WTC11 (cell line): ENCODE measurements at regions not wholly inside any gene's neighbourhood (a gene's known extent, or its start where the extent isn't known, plus 50 kb on each side); places are given as distances from the start of the nearest gene placed in this dataset.

Experiments used
- ATAC-seq: fragments of 200-7000 bp; cut with Tn5 transposase; 2 replicates; pipeline ENCODE4 v1.10.0; 2021; ENCODE audit warnings: mild to moderate bottlenecking, moderate library complexity
- CTCF ChIA-PET: fragments of 300-600 bp; sonication (Branson Sonifier 250); formaldehyde crosslinking; loops from one replicate; lab custom pipeline; 2021; ENCODE audit warnings: antibody characterized with exemption; lab: Charles Lee
- POLR2A ChIA-PET: fragments of 350-600 bp; sonication (Branson Sonifier 250); formaldehyde crosslinking; loops from one replicate; lab custom pipeline; 2021; ENCODE audit warnings: antibody characterized with exemption; lab: Charles Lee
- DNase-seq: peaks from one replicate; pipeline ENCODE4 v3.0.0; 2021; ENCODE audit warnings: low spot score
- H3K27ac Mint-ChIP-seq: 2 replicates; pipeline ENCODE4 v1.8.0; 2021; ENCODE audit warnings: mixed read lengths
- H3K27me3 Mint-ChIP-seq: 2 replicates; pipeline ENCODE4 v1.8.0; 2021; ENCODE audit warnings: low read depth, mild to moderate bottlenecking, moderate library complexity, mixed read lengths
- H3K36me3 Mint-ChIP-seq: 2 replicates; pipeline ENCODE4 v1.8.0; 2021; ENCODE audit warnings: mixed read lengths
- H3K4me1 Mint-ChIP-seq: 2 replicates; pipeline ENCODE4 v1.8.0; 2022; ENCODE audit warnings: mixed read lengths
- H3K4me3 Mint-ChIP-seq: 2 replicates; pipeline ENCODE4 v1.8.0; 2021; ENCODE audit warnings: mild to moderate bottlenecking, moderate library complexity, mixed read lengths
- H3K9me3 Mint-ChIP-seq: 2 replicates; pipeline ENCODE4 v1.8.0; 2021; ENCODE audit warnings: mixed read lengths
- ATF6 ChIP-seq: sonication (generic); formaldehyde crosslinking; IDR thresholded peaks from 2 replicates; pipeline ENCODE4 v1.8.1; 2023; ENCODE audit warnings: mild to moderate bottlenecking, missing genetic modification reagents
- CREM ChIP-seq: sonication (generic); formaldehyde crosslinking; IDR thresholded peaks from 2 replicates; pipeline ENCODE4 v1.8.1; 2022; ENCODE audit warnings: mild to moderate bottlenecking, missing genetic modification reagents, moderate library complexity
- E2F4 ChIP-seq: sonication (generic); formaldehyde crosslinking; IDR thresholded peaks from 2 replicates; pipeline ENCODE4 v1.8.1; 2022; ENCODE audit warnings: low read depth, mild to moderate bottlenecking, moderate library complexity, missing genetic modification reagents, borderline replicate concordance
- FOXK1 ChIP-seq: sonication (generic); formaldehyde crosslinking; IDR thresholded peaks from 2 replicates; pipeline ENCODE4 v1.8.0; 2022; ENCODE audit warnings: mild to moderate bottlenecking, moderate library complexity, missing genetic modification reagents
- FOXP1 ChIP-seq: sonication (generic); formaldehyde crosslinking; IDR thresholded peaks from 2 replicates; pipeline ENCODE4 v1.8.0; 2022; ENCODE audit warnings: missing genetic modification reagents, mild to moderate bottlenecking, moderate library complexity, borderline replicate concordance
- HMGA2 ChIP-seq: fragments of 250-450 bp; sonication (Bioruptor Pico); IDR thresholded peaks from 2 replicates; pipeline ENCODE4 v1.4.0; 2021; ENCODE audit warnings: mild to moderate bottlenecking, moderate library complexity
- IRF1 ChIP-seq: sonication (generic); formaldehyde crosslinking; IDR thresholded peaks from 2 replicates; pipeline ENCODE4 v1.8.0; 2023; ENCODE audit warnings: missing genetic modification reagents
- IRF2 ChIP-seq: sonication (generic); formaldehyde crosslinking; IDR thresholded peaks from 2 replicates; pipeline ENCODE4 v1.8.0; 2022; ENCODE audit warnings: low read depth, missing genetic modification reagents, borderline replicate concordance
- JAZF1 ChIP-seq: fragments of 250-450 bp; sonication (Bioruptor Pico); IDR thresholded peaks from 2 replicates; pipeline ENCODE4 v1.9.0; 2021; ENCODE audit warnings: moderate library complexity, mild to moderate bottlenecking, inconsistent platforms
- KAT7 ChIP-seq: sonication (generic); formaldehyde crosslinking; IDR thresholded peaks from 2 replicates; pipeline ENCODE4 v1.8.1; 2023; ENCODE audit warnings: missing genetic modification reagents, mild to moderate bottlenecking, borderline replicate concordance
- NFATC4 ChIP-seq: fragments of 250-450 bp; sonication (Bioruptor Pico); IDR thresholded peaks from 2 replicates; pipeline ENCODE4 v1.9.0; 2021; ENCODE audit warnings: mild to moderate bottlenecking
- NR1H2 ChIP-seq: sonication (generic); formaldehyde crosslinking; IDR thresholded peaks from 2 replicates; pipeline ENCODE4 v1.9.0; 2021; ENCODE audit warnings: mild to moderate bottlenecking, moderate library complexity, missing genetic modification reagents
- RORB ChIP-seq: fragments of 250-450 bp; sonication (Bioruptor Pico); IDR thresholded peaks from 2 replicates; pipeline ENCODE4 v1.9.0; 2021; ENCODE audit warnings: mild to moderate bottlenecking
- SMAD4 ChIP-seq: sonication (generic); formaldehyde crosslinking; IDR thresholded peaks from 2 replicates; pipeline ENCODE4 v1.8.0; 2022; ENCODE audit warnings: mild to moderate bottlenecking, missing genetic modification reagents
- ZNF138 ChIP-seq: sonication (generic); formaldehyde crosslinking; conservative IDR thresholded peaks from 2 replicates; pipeline ENCODE4 v1.8.1; 2022; ENCODE audit warnings: mild to moderate bottlenecking, moderate library complexity, missing genetic modification reagents
- ZNF219 ChIP-seq: sonication (generic); formaldehyde crosslinking; IDR thresholded peaks from 2 replicates; pipeline ENCODE4 v1.8.0; 2023; ENCODE audit warnings: missing genetic modification reagents, mild to moderate bottlenecking, borderline replicate concordance
- ZNF416 ChIP-seq: fragments of 250-450 bp; sonication (Bioruptor Pico); IDR thresholded peaks from 2 replicates; pipeline ENCODE4 v1.9.0; 2021; ENCODE audit warnings: mild to moderate bottlenecking, inconsistent platforms
- ZNF423 ChIP-seq: fragments of 250-450 bp; sonication (Bioruptor Pico); IDR thresholded peaks from 2 replicates; pipeline ENCODE4 v2.1.2; 2022; ENCODE audit warnings: mild to moderate bottlenecking, moderate library complexity
- ZNF512 ChIP-seq: sonication (generic); formaldehyde crosslinking; IDR thresholded peaks from 2 replicates; pipeline ENCODE4 v1.8.1; 2022; ENCODE audit warnings: missing genetic modification reagents, borderline replicate concordance
- TF ChIP-seq, protein P1 (sequence below): fragments of 250-450 bp; sonication (Bioruptor Pico); IDR thresholded peaks from 2 replicates; pipeline ENCODE4 v2.1.2; 2022; ENCODE audit warnings: mild to moderate bottlenecking, moderate library complexity
- TF ChIP-seq, protein P2 (sequence below): sonication (generic); formaldehyde crosslinking; IDR thresholded peaks from 2 replicates; pipeline ENCODE4 v1.8.1; 2023; ENCODE audit warnings: mild to moderate bottlenecking, missing genetic modification reagents
- TF ChIP-seq, protein P3 (sequence below): sonication (generic); formaldehyde crosslinking; IDR thresholded peaks from 2 replicates; pipeline ENCODE4 v1.8.1; 2023; ENCODE audit warnings: mild to moderate bottlenecking, moderate library complexity, missing genetic modification reagents
- TF ChIP-seq, protein P4 (sequence below): fragments of 250-450 bp; sonication (Bioruptor Pico); conservative IDR thresholded peaks from 2 replicates; pipeline ENCODE4 v1.9.0; 2021; ENCODE audit warnings: mild to moderate bottlenecking
- TF ChIP-seq, protein P5 (sequence below): sonication (generic); formaldehyde crosslinking; IDR thresholded peaks from 2 replicates; pipeline ENCODE4 v1.8.1; 2022; ENCODE audit warnings: mild to moderate bottlenecking, missing genetic modification reagents, moderate library complexity, borderline replicate concordance

DNA sequence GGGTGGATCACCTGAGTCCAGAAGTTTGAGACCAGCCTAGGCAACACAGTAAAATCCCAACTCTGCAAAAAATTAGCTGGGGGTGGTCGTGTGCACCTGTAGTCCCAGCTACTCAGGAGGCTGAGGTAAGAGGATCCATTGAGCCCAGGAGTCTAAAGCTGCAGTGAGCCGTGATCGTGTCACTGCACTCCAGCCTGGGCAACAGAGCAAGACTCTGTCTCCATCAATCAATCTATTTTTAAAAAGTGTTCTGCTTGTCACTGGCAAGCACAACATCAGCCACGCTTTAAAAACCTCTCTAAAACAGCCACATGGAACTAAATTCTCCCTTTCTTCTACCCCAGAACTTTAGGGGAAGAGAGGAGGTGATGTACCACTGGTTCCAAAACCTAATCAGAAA, 131.6 kb upstream of the RREB1 start:
- Mint-ChIP-seq H3K4me3 (no peak overlapping the region), H3K36me3 (no peaks in the 10 kb centered on the region), H3K27ac (no peak overlapping the region), H3K4me1 (no peaks in the 10 kb centered on the region), H3K27me3 (no peaks in the 10 kb centered on the region), H3K9me3 (no peaks in the 10 kb centered on the region)
- POLR2A ChIA-PET = no interaction called here
- TF ChIP-seq, protein P1, sequence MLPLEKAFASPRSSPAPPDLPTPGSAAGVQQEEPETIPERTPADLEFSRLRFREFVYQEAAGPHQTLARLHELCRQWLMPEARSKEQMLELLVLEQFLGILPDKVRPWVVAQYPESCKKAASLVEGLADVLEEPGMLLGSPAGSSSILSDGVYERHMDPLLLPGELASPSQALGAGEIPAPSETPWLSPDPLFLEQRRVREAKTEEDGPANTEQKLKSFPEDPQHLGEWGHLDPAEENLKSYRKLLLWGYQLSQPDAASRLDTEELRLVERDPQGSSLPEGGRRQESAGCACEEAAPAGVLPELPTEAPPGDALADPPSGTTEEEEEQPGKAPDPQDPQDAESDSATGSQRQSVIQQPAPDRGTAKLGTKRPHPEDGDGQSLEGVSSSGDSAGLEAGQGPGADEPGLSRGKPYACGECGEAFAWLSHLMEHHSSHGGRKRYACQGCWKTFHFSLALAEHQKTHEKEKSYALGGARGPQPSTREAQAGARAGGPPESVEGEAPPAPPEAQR (CRISPR knock-in tag) = no peak
- TF ChIP-seq, protein P2, sequence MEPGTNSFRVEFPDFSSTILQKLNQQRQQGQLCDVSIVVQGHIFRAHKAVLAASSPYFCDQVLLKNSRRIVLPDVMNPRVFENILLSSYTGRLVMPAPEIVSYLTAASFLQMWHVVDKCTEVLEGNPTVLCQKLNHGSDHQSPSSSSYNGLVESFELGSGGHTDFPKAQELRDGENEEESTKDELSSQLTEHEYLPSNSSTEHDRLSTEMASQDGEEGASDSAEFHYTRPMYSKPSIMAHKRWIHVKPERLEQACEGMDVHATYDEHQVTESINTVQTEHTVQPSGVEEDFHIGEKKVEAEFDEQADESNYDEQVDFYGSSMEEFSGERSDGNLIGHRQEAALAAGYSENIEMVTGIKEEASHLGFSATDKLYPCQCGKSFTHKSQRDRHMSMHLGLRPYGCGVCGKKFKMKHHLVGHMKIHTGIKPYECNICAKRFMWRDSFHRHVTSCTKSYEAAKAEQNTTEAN = no peak
- TF ChIP-seq FOXK1 (CRISPR knock-in tag) = no peak
- TF ChIP-seq, protein P3, sequence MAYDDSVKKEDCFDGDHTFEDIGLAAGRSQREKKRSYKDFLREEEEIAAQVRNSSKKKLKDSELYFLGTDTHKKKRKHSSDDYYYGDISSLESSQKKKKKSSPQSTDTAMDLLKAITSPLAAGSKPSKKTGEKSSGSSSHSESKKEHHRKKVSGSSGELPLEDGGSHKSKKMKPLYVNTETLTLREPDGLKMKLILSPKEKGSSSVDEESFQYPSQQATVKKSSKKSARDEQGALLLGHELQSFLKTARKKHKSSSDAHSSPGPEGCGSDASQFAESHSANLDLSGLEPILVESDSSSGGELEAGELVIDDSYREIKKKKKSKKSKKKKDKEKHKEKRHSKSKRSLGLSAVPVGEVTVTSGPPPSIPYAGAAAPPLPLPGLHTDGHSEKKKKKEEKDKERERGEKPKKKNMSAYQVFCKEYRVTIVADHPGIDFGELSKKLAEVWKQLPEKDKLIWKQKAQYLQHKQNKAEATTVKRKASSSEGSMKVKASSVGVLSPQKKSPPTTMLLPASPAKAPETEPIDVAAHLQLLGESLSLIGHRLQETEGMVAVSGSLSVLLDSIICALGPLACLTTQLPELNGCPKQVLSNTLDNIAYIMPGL (CRISPR knock-in tag) = no peak
- no peak for TF ChIP-seq SMAD4
- no peak for TF ChIP-seq JAZF1 (CRISPR knock-in tag)
- TF ChIP-seq NFATC4 = no peak
- no peak for TF ChIP-seq KAT7 (CRISPR knock-in tag)
- TF ChIP-seq E2F4 = no peak
- TF ChIP-seq IRF1 (CRISPR knock-in tag) = no peak
- no peak for TF ChIP-seq ZNF219
- no peak for TF ChIP-seq NR1H2 (CRISPR knock-in tag)
- TF ChIP-seq ZNF138 = no peak
- TF ChIP-seq ZNF512 (CRISPR knock-in tag) = no peak
- TF ChIP-seq, protein P4, sequence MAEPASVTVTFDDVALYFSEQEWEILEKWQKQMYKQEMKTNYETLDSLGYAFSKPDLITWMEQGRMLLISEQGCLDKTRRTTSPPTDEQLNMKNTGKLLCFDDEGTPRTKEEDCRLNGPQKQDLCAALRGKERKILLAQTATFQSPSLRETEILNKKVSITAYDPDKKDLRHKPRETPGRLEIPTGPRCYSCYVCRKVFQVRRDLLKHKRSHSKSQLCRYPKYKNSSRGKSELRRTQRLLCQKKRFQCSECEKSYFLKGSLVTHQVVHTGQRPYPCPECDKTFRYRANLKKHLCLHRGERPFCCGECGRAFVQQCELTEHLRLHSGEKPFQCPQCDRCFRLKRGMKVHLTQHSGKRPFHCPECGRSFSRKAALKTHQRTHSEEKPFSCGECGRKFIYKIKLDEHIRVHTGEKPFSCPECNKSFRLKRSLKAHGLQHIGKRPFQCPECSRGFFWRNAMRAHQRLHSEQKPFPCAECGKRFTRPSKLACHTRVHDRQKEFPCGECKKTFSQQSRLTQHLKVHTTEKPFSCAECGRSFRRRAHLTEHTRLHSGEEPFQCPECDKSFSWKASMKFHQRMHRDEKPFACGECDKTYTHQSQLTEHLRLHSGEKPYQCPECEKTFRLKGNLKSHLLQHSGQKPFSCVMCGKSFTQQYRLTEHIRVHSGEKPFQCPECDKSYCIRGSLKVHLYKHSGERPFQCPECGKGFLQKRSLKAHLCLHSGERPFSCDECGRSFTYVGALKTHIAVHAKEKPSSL (CRISPR knock-in tag) = no peak
- ATAC-seq = no peak
- CTCF ChIA-PET = no interaction called here
- no peak for DNase-seq

DNA sequence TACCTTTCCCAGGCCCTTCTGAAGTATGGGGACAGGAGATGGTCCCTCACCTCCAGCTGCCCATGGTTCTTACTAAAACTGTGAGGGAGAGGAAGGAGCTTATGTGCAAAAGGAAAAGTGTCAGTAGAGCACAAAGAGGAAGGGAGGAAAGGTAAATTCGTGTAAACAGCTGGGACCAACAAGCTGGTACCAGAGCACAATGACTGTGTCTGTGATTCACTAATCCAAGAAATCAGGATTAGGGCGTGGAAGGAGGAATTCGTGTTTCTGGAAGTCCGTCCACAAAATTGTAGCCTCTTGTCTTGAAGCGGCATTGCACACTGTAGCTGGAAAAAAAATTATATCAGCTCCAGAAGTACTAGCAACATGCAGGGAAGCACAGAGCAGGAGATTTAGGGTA, 129.0 kb upstream of the RREB1 start:
- ATAC-seq (no peak), DNase-seq (no peak)
- CTCF ChIA-PET = no interaction called here
- Mint-ChIP-seq H3K27me3 (no peaks in the 10 kb centered on the region), H3K9me3 (no peaks in the 10 kb centered on the region), H3K27ac (no peak overlapping the region), H3K36me3 (no peaks in the 10 kb centered on the region), H3K4me1 (no peaks in the 10 kb centered on the region), H3K4me3 (no peak overlapping the region)
- POLR2A ChIA-PET = interaction anchor here (0.5 kb wide), 1 partner anchor 152 kb away, joined by 4 read pairs; no protein-coding TSS in a partner anchor
- TF ChIP-seq, protein P5, sequence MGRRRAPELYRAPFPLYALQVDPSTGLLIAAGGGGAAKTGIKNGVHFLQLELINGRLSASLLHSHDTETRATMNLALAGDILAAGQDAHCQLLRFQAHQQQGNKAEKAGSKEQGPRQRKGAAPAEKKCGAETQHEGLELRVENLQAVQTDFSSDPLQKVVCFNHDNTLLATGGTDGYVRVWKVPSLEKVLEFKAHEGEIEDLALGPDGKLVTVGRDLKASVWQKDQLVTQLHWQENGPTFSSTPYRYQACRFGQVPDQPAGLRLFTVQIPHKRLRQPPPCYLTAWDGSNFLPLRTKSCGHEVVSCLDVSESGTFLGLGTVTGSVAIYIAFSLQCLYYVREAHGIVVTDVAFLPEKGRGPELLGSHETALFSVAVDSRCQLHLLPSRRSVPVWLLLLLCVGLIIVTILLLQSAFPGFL (CRISPR knock-in tag) = no peak
- TF ChIP-seq FOXP1 = no peak
- TF ChIP-seq ZNF423 (CRISPR knock-in tag) = no peak
- TF ChIP-seq ATF6 = no peak
- TF ChIP-seq RORB (CRISPR knock-in tag) = no peak
- TF ChIP-seq CREM (CRISPR knock-in tag) = no peak
- TF ChIP-seq NR1H2 (CRISPR knock-in tag) = no peak
- TF ChIP-seq IRF2 (CRISPR knock-in tag) = no peak
- no peak for TF ChIP-seq FOXK1 (CRISPR knock-in tag)
- no peak for TF ChIP-seq HMGA2 (CRISPR knock-in tag)
- TF ChIP-seq ZNF416 (CRISPR knock-in tag) = no peak
